ENCODE measurements at regions not wholly inside any gene's neighbourhood (a gene's known extent, or its start where the extent isn't known, plus 50 kb on each side); places are given as distances from the start of the nearest gene placed in this dataset.
"Not testable (repeated sequence)": the region's sequence is repeated elsewhere in the genome, so short reads cannot be mapped to it uniquely, and the experiment has no call there.

- H3K9me3 ChIP-seq (ENCODE audit: control insufficient read depth, insufficient read depth, low read depth, low read length); H3K36me3 ChIP-seq (ENCODE audit: control insufficient read depth, insufficient read depth, low read length); H3K4me3 ChIP-seq (ENCODE audit: low read depth, low read length); H3K9ac ChIP-seq (ENCODE audit: low read length); H3K27ac ChIP-seq (ENCODE audit: low read depth, low read length): not testable (repeated sequence)
- Histone ChIP-seq H3K27me3 (ENCODE audit: control insufficient read depth, insufficient read depth, low read length) (peaks cover 17% of the 10 kb centered on the region), H3K4me1 (ENCODE audit: control insufficient read depth, insufficient read depth, low read length) (peaks cover 15% of the 10 kb centered on the region)
Measured at GRCh38 chr15:70587012-70587634, 176.2 kb downstream of the UACA start.

- no peak overlapping the region for H3K9ac ChIP-seq (ENCODE audit: low read length)
- peaks cover 5% of the 10 kb centered on the region; the same call in 1 of the 2 replicates for H3K9me3 ChIP-seq (ENCODE audit: control insufficient read depth, insufficient read depth, low read depth, low read length)
- H3K4me3 ChIP-seq (ENCODE audit: low read depth, low read length) = peak overlapping the region; percentile 69
- H3K4me1 ChIP-seq (ENCODE audit: control insufficient read depth, insufficient read depth, low read length) = peaks cover 18% of the 10 kb centered on the region
- H3K27ac ChIP-seq (ENCODE audit: low read depth, low read length) = no peak overlapping the region
- H3K27me3 ChIP-seq (ENCODE audit: control insufficient read depth, insufficient read depth, low read length) = peaks cover 17% of the 10 kb centered on the region
- H3K36me3 ChIP-seq (ENCODE audit: control insufficient read depth, insufficient read depth, low read length) = no peaks in the 10 kb centered on the region
Measured at GRCh38 chr15:70586241-70586640, 177.1 kb downstream of the UACA start.

- Histone ChIP-seq H3K4me1 (ENCODE audit: control insufficient read depth, insufficient read depth, low read length) (peaks cover 18% of the 10 kb centered on the region), H3K27me3 (ENCODE audit: control insufficient read depth, insufficient read depth, low read length) (peaks cover 17% of the 10 kb centered on the region), H3K36me3 (ENCODE audit: control insufficient read depth, insufficient read depth, low read length) (no peaks in the 10 kb centered on the region), H3K4me3 (ENCODE audit: low read depth, low read length) (peak overlapping the region; percentile 69), H3K9ac (ENCODE audit: low read length) (peak overlapping the region; percentile 29), H3K9me3 (ENCODE audit: control insufficient read depth, insufficient read depth, low read depth, low read length) (peaks cover 5% of the 10 kb centered on the region; the same call in 1 of the 2 replicates), H3K27ac (ENCODE audit: low read depth, low read length) (no peak overlapping the region)
Measured at GRCh38 chr15:70585707-70586034, 177.7 kb downstream of the UACA start.

- Histone ChIP-seq H3K36me3 (ENCODE audit: control insufficient read depth, insufficient read depth, low read length) (no peaks in the 10 kb centered on the region), H3K27me3 (ENCODE audit: control insufficient read depth, insufficient read depth, low read length) (peaks cover 17% of the 10 kb centered on the region), H3K9ac (ENCODE audit: low read length) (peak overlapping the region; percentile 64), H3K4me3 (ENCODE audit: low read depth, low read length) (peak overlapping the region; percentile 69), H3K27ac (ENCODE audit: low read depth, low read length) (no peak overlapping the region), H3K4me1 (ENCODE audit: control insufficient read depth, insufficient read depth, low read length) (peaks cover 22% of the 10 kb centered on the region), H3K9me3 (ENCODE audit: control insufficient read depth, insufficient read depth, low read depth, low read length) (peaks cover 5% of the 10 kb centered on the region; the same call in 1 of the 2 replicates)
Measured at GRCh38 chr15:70584838-70585706, 178.3 kb downstream of the UACA start.

GRCh38 chr15:70584441-70584837 is 178.9 kb downstream of the UACA start:
- Histone ChIP-seq H3K4me1 (ENCODE audit: control insufficient read depth, insufficient read depth, low read length) (peaks cover 29% of the 10 kb centered on the region), H3K27me3 (ENCODE audit: control insufficient read depth, insufficient read depth, low read length) (peaks cover 17% of the 10 kb centered on the region), H3K4me3 (ENCODE audit: low read depth, low read length) (peak overlapping the region; percentile 69; the same call in 1 of the 2 replicates), H3K36me3 (ENCODE audit: control insufficient read depth, insufficient read depth, low read length) (no peaks in the 10 kb centered on the region), H3K9ac (ENCODE audit: low read length) (no peak overlapping the region), H3K9me3 (ENCODE audit: control insufficient read depth, insufficient read depth, low read depth, low read length) (peaks cover 5% of the 10 kb centered on the region; the same call in 1 of the 2 replicates), H3K27ac (ENCODE audit: low read depth, low read length) (no peak overlapping the region)

- Histone ChIP-seq H3K4me1 (ENCODE audit: control insufficient read depth, insufficient read depth, low read length) (peaks cover 32% of the 10 kb centered on the region), H3K4me3 (ENCODE audit: low read depth, low read length) (no peak overlapping the region), H3K9ac (ENCODE audit: low read length) (no peak overlapping the region), H3K27ac (ENCODE audit: low read depth, low read length) (no peak overlapping the region), H3K9me3 (ENCODE audit: control insufficient read depth, insufficient read depth, low read depth, low read length) (peaks cover 2% of the 10 kb centered on the region; the same call in 1 of the 2 replicates), H3K36me3 (ENCODE audit: control insufficient read depth, insufficient read depth, low read length) (no peaks in the 10 kb centered on the region), H3K27me3 (ENCODE audit: control insufficient read depth, insufficient read depth, low read length) (peaks cover 17% of the 10 kb centered on the region)
Measured at GRCh38 chr15:70583006-70583405, 180.4 kb downstream of the UACA start.

GRCh38 chr15:70582143-70582945 is 181.0 kb downstream of the UACA start:
- H3K27ac ChIP-seq (ENCODE audit: low read depth, low read length) = no peak overlapping the region
- no peaks in the 10 kb centered on the region for H3K36me3 ChIP-seq (ENCODE audit: control insufficient read depth, insufficient read depth, low read length)
- no peak overlapping the region for H3K4me3 ChIP-seq (ENCODE audit: low read depth, low read length)
- peaks cover 2% of the 10 kb centered on the region; the same call in 1 of the 2 replicates for H3K9me3 ChIP-seq (ENCODE audit: control insufficient read depth, insufficient read depth, low read depth, low read length)
- peaks cover 17% of the 10 kb centered on the region for H3K27me3 ChIP-seq (ENCODE audit: control insufficient read depth, insufficient read depth, low read length)
- H3K4me1 ChIP-seq (ENCODE audit: control insufficient read depth, insufficient read depth, low read length) = peaks cover 29% of the 10 kb centered on the region
- H3K9ac ChIP-seq (ENCODE audit: low read length) = no peak overlapping the region

- Histone ChIP-seq H3K4me3 (ENCODE audit: low read depth, low read length) (no peak overlapping the region), H3K27ac (ENCODE audit: low read depth, low read length) (no peak overlapping the region), H3K9ac (ENCODE audit: low read length) (no peak overlapping the region), H3K4me1 (ENCODE audit: control insufficient read depth, insufficient read depth, low read length) (peaks cover 29% of the 10 kb centered on the region), H3K9me3 (ENCODE audit: control insufficient read depth, insufficient read depth, low read depth, low read length) (no peaks in the 10 kb centered on the region), H3K27me3 (ENCODE audit: control insufficient read depth, insufficient read depth, low read length) (peaks cover 14% of the 10 kb centered on the region), H3K36me3 (ENCODE audit: control insufficient read depth, insufficient read depth, low read length) (no peaks in the 10 kb centered on the region)
Measured at GRCh38 chr15:70580958-70581357, 182.4 kb downstream of the UACA start.

GRCh38 chr15:70580286-70580685 is 183.1 kb downstream of the UACA start:
- Histone ChIP-seq H3K36me3 (ENCODE audit: control insufficient read depth, insufficient read depth, low read length) (no peaks in the 10 kb centered on the region), H3K27ac (ENCODE audit: low read depth, low read length) (no peak overlapping the region), H3K27me3 (ENCODE audit: control insufficient read depth, insufficient read depth, low read length) (peaks cover 10% of the 10 kb centered on the region), H3K9me3 (ENCODE audit: control insufficient read depth, insufficient read depth, low read depth, low read length) (no peaks in the 10 kb centered on the region; the same call in 1 of the 2 replicates), H3K9ac (ENCODE audit: low read length) (no peak overlapping the region), H3K4me1 (ENCODE audit: control insufficient read depth, insufficient read depth, low read length) (peaks cover 26% of the 10 kb centered on the region), H3K4me3 (ENCODE audit: low read depth, low read length) (no peak overlapping the region)

- peaks cover 8% of the 10 kb centered on the region for H3K27me3 ChIP-seq (ENCODE audit: control insufficient read depth, insufficient read depth, low read length)
- no peak overlapping the region for H3K9ac ChIP-seq (ENCODE audit: low read length)
- H3K4me3 ChIP-seq (ENCODE audit: low read depth, low read length) = no peak overlapping the region; the same call in 1 of the 2 replicates
- peak overlapping the region; percentile 12; the same call in 1 of the 2 replicates for H3K27ac ChIP-seq (ENCODE audit: low read depth, low read length)
- peaks cover 2% of the 10 kb centered on the region; the same call in 1 of the 2 replicates for H3K9me3 ChIP-seq (ENCODE audit: control insufficient read depth, insufficient read depth, low read depth, low read length)
- H3K4me1 ChIP-seq (ENCODE audit: control insufficient read depth, insufficient read depth, low read length) = peaks cover 23% of the 10 kb centered on the region
- no peaks in the 10 kb centered on the region for H3K36me3 ChIP-seq (ENCODE audit: control insufficient read depth, insufficient read depth, low read length)
Measured at GRCh38 chr15:70579766-70580165, 183.6 kb downstream of the UACA start.
